ENCODE measurements at regions not wholly inside any gene's neighbourhood (a gene's known extent, or its start where the extent isn't known, plus 50 kb on each side); places are given as distances from the start of the nearest gene placed in this dataset.
"Not testable (repeated sequence)": the region's sequence is repeated elsewhere in the genome, so short reads cannot be mapped to it uniquely, and the experiment has no call there.

- no peak for DNase-seq
Measured at GRCh38 chr7:52465216-52465615, 570.2 kb upstream of the POM121L12 start.

DNA sequence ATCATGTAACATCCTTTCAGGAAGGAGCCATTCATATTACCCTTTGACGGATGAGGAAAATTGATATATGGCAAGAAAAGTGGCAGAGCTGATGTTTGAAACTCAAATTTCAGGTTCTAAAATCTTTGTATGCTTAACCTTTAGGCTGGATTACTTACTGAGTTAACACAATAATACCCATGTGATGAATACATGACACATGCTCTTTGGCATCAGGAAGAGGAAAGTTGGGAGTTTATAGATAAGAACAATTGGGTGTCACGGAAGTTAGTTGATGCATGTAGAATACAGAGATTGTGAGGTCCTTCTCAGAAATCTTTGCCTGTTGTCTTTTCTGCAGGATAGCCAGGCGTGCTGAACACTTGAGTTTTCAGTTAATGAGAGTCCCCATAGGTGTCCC is 572.1 kb upstream of the POM121L12 start:
- DNase-seq: no peak

- DNase-seq: no peak
Measured at GRCh38 chr7:52462474-52462873, 573.0 kb upstream of the POM121L12 start.

- no peak for DNase-seq
Measured at GRCh38 chr7:52455571-52455970, 579.9 kb upstream of the POM121L12 start.

- no peak for DNase-seq
Measured at GRCh38 chr7:52450816-52451215, 584.6 kb upstream of the POM121L12 start.

GRCh38 chr7:52447581-52448180 is 587.8 kb upstream of the POM121L12 start:
- DNase-seq: no peak

DNA sequence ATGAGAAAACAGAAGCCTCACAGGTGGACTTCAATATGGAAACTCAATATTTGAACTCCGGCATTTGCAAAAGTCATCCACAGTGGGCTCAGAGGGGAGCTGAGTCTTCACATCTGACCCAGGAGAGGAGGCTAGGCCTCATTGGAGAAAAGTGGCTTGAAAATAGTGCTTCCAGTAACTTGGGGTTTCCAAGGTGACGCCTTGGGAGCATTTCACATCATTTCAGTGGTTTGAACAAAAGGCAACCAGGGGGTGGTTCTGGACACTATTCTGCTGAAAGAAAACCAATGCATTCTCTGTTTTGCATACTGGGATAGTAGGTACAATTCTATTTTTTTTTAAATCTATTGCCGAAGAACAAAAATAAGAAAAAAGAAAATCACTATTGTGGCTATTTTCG is 599.2 kb upstream of the POM121L12 start:
- no peak for DNase-seq

DNA sequence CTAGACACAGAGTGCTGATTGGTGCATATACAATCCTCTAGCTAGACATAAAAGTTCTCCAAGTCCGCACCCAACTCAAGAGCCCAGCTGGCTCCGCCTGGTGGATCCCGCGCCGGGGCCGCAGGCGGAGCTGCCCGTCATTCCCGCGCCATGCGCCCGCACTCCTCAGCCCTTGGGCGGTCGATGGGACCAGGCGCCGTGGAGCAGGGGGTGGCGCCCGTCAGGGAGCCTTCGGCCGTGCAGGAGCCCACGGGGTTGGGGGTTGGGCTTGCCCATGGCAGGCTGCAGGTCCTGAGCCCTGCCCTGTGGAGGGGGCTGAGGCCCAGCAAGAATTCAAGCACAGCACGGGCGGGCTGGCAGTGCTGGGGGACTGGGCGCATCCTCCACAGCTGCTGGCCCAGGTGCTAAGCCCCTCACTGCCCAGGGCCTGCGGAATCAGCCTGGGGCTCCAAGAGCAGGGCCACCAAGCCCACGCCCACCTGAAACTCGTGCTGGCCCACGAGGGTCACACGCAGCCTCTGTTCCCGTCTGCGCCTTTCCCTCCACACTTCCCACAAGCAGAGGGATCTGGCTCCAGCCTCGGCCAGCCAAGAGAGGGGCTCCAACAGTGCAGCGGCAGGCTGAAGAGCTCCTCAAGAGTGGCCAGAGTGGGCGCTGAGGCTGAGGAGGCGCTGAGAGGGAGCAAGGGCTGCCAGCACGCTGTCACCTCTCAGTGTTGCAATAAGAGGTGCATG is 604.2 kb upstream of the POM121L12 start:
- no peak for DNase-seq

GRCh38 chr7:52423251-52423650 is 612.2 kb upstream of the POM121L12 start:
- DNase-seq: no peak

DNA sequence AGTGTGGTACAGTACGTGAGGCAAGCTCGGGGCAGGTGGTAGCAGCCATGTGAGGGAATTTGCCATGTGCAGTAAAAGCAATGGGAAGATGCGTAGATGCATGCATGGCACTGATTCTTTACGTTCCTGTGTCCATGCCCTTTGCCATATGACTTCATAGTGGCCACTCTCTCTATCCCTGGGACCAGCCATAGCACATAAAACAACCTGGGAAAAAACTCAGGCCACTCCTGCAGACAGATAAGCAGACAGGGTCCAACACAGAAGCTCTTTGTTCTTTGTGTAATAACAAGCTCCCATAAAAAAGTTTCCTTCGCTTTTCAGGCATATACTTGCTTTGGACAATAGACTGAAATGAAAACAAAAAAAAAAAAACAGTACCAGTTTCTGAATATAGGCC is 622.4 kb upstream of the POM121L12 start:
- no peak for DNase-seq

DNA sequence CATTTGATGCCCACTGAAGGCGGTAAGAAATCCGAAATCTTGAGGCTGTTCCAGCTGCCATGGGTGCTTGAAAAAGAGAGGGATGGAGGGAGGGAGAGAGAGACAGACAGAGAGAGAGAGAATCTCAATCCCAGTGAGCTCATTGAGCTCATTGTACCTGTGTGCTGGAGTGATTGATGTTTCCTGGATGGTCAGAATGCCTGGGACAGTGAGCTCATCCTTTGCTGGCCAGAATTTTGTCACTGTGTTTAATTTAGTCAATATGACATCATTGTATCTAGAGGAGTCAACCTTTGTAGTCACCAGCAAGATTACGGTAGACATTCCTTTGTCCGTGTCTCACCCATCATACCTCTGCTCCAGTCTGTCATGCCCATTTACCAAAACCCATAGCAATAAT is 625.4 kb upstream of the POM121L12 start:
- DNase-seq: no peak

DNA sequence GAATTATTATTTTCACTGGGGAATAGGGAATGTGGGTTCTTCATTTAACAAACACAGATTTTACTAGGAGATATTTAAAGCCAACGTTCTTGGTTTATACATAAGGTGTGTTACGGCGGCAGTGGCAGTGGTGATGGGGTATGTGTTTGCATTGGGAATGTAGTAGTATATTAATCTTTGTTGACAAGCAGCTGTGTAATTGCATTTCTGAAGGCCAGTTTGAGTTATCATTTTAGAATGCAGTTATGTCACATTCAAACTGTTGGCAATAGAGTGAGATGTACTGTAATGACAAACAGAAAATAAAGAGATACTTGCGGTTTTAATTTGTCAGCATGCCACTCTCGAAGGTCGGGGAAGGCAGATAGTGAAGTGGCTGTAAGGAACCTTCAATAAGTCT is 628.6 kb upstream of the POM121L12 start:
- DNase-seq: no peak

DNA sequence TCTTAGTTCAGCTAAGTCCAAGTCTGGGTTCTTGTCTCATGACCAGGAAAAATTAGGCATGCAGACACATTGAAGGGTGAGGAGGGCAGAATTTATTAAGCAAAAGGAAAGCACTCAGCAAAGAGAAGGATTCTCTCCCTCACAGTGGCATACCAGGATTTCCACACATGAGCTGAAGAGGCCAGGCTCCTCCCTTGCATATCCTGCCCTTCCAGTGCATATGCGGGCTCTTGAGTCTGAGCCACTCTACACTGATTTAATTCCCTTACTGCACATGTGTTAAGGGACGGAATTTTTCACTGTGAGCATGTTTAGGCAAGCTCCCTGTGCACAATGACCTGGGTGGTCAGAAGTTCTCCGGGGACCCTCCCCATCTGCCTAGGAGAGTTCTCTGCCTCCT is 652.7 kb upstream of the POM121L12 start:
- no peak for DNase-seq

DNA sequence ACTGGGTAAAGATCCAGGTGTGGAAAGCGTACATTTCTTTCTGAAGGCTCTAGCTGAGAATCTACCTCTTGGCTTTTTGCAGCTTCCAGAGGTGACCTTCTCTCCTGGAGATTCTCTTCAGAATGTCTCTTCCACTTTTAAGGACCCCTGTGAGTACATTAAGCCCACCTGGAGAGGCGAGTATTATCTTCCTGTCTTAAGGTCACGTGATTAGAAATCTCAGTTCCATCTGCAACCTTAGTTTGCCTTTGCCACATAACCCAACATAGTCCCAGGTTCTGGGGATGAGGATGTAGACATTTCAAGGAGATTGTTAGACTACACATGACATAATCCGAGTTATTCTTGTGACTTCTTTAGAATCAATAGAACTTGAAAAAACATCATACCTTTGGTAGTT is 665.5 kb upstream of the POM121L12 start:
- no peak for DNase-seq

DNA sequence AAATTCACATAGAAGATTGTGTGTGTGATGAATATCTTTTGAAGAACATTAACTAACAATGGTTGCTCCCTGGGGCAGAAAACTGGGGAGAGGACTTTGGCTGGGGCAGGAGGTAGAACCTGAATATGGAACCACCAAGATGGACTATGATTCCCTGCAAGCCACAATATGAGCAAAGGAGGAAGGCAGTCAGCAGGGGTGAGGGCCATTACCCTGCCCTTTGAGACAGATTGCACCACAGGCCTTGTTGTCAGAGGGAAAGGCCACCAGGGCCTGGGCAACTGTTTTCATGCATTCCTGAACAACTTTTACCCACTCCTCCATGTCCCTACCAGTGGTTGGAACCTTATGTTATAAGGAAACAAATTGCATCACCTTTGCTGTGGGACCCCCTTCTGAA is 670.1 kb upstream of the POM121L12 start:
- DNase-seq: no peak

GRCh38 chr7:52362521-52362920 is 672.9 kb upstream of the POM121L12 start:
- no peak for DNase-seq

- DNase-seq: no peak
Measured at GRCh38 chr7:52360541-52360940, 674.9 kb upstream of the POM121L12 start.

- DNase-seq: no peak
Measured at GRCh38 chr7:52355053-52355452, 680.4 kb upstream of the POM121L12 start.

GRCh38 chr7:52352013-52352981 is 683.1 kb upstream of the POM121L12 start:
- no peak for DNase-seq

DNA sequence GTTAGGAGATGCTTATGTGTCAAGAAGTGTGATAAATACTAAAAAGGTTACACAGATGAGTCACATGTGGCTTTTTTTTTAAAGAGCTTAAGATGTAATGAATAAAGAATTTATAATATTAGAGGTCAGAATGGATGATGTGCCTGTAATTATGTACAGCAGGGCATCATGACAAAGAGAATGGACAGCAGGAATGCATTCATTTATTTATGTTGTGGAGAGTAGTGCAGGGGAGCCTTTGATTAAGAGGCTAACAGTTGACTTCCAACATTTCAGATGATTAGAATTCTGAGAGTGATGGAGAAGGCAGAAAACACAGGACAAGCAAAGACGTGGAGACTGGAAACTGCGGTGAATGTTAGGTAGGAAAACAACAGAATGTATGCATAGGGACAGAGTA is 691.4 kb upstream of the POM121L12 start:
- no peak for DNase-seq

DNA sequence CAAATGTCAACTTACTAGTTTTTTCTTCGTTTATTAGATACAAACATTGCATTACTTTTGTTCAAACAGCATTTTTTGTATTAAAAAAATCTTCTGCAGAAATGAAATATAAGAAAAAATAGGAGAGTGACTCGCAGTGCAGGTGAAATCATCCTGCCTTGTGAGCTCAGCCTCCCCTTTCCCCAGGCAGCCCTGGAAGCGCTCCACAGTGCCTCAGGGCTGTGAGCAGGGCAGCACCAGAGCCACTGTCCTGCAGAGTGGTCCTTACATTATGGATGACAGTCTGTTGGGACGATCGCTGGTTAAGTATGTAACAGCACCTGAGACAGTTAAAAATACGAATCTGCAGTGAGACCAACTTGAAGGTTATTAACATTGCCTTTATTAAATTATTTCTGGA is 695.4 kb upstream of the POM121L12 start:
- no peak for DNase-seq

GRCh38 chr7:52328328-52328727 is 707.1 kb upstream of the POM121L12 start:
- not testable (repeated sequence) for DNase-seq

DNA sequence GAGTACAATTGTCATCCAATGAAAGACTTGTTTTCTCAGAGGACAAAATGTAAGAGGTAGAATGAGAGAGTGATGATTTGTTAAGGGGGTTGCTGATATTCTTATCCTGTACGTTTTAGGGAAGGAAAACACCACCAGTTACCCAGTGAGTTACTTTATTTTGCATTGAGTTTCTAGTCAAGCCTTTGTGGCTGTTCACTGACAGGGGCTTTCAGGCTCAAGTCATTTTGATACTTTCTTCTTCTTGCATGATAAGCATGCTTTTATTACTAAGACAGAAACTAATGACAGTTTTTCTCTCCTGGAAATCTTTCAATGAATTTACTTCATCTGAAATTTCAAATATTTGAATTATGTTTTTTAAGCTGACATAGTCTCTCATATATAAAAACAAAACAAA is 710.2 kb upstream of the POM121L12 start:
- no peak for DNase-seq
